ENCODE measurements at regions not wholly inside any gene's neighbourhood (a gene's known extent, or its start where the extent isn't known, plus 50 kb on each side); places are given as distances from the start of the nearest gene placed in this dataset.

- TF ChIP-seq L3MBTL2 (conservative IDR thresholded peaks at IDR 0.05) (no peak), TARDBP (IDR thresholded peaks at IDR 0.05) (no peak), FOXM1 (IDR thresholded peaks at IDR 0.05; ENCODE audit: borderline replicate concordance) (no peak), SP1 (IDR thresholded peaks at IDR 0.05) (no peak), ARNT (IDR thresholded peaks at IDR 0.05) (no peak), BHLHE40 (IDR thresholded peaks at IDR 0.05; ENCODE audit: borderline replicate concordance) (no peak), ZNF384 (IDR thresholded peaks at IDR 0.05) (no peak), ELF4 (IDR thresholded peaks at IDR 0.05) (no peak), LEF1 (IDR thresholded peaks at IDR 0.05; ENCODE audit: borderline replicate concordance) (no peak), HDGF (IDR thresholded peaks at IDR 0.05; ENCODE audit: borderline replicate concordance) (no peak), PKNOX1 (IDR thresholded peaks at IDR 0.05) (no peak), FOXK2 (IDR thresholded peaks at IDR 0.05) (no peak), NFRKB (IDR thresholded peaks at IDR 0.05) (no peak)
These were observed 172.3 kb downstream of the SIPA1L2 start for GRCh38 chr1:232457595-232457994.
